GM19438 (cell line): ENCODE measurements at regions not wholly inside any gene's neighbourhood (a gene's known extent, or its start where the extent isn't known, plus 50 kb on each side); places are given as distances from the start of the nearest gene placed in this dataset.
"Not testable (repeated sequence)": the region's sequence is repeated elsewhere in the genome, so short reads cannot be mapped to it uniquely, and the experiment has no call there.

Experiments
- ATAC-seq: cut with Tn5 transposase; IDR thresholded peaks from one replicate; pipeline ENCODE4 v1.9.1; 2021; ENCODE audit warnings: low read depth; ENCODE audit not compliant: unreplicated experiment

DNA sequence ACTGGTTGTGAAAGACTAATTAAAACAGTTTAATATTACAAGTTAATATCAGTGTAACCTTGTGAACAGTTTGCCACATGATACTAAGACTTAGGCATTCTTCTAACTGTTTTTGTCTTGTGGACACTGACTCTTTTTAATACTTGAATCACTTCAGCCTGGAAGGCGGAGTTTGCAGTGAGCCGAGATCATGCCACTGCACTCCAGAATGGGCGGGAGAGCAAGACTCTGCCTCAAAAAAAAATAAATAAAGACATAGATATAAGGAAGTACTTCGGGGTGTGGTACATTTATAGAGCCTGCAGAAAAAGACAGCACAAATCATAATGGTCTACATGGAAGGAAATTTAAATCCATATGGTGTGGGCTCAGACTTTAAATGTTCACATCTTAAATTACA is 300.4 kb upstream of the NETO1 start:
- no peak for ATAC-seq

GRCh38 chr18:73164430-73164829 is 296.6 kb upstream of the NETO1 start:
- no peak for ATAC-seq

DNA sequence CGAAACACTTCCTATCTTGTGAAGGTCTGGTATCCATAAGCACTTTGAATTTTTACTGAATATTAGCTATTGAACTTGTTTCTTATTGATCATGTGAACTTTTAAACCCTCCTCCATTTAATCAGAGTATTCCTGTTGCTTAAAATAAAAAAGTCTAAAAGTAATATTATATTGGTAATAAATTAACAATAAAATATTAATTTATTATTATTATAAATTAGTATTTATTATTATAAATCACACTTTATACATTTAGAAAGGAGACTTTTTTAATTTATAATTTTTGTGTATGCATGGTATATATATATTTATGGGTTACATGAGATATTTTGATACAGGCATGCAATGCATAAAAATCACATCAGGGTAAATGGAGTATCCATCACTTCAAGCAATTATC is 295.4 kb upstream of the NETO1 start:
- ATAC-seq, result no peak

DNA sequence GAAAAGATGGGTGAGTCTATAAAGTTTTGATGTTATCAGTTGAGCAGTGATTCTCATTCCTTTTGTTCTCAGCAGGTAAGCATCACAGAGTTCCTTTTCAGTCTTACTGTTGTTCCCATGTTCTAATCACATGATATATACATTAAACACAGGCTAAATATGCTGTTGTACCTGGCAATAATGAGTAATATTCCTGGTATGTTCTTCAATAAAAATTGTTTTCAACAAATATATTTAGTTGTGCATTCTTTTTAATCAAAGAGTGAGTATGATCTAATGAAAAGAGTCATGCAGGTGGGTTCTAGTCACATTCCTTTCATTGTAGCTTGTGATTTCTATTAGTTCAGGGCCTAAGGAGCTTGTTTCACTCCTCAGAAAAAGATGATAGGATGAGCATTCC is 288.3 kb upstream of the NETO1 start:
- no peak for ATAC-seq

DNA sequence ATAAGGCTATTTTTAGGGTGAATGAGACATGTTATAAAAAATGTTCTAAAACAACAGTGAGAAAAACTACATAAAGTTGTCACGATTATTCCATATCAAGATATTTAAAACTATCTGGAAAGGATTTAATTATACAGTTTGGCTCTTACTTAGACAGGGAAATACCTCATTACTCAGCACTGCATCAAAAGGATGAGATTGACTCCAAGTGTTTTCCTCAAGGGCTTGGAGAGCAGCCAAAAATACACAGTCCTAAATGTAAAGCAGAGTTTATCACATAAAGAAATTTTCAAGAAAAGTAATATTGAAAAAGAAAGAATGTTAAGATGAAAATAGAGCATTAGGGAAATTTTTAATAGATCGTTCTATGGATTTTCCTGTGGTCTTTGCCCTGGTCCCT is 285.5 kb upstream of the NETO1 start:
- no peak for ATAC-seq

GRCh38 chr18:73151086-73151485 is 283.3 kb upstream of the NETO1 start:
- no peak for ATAC-seq

DNA sequence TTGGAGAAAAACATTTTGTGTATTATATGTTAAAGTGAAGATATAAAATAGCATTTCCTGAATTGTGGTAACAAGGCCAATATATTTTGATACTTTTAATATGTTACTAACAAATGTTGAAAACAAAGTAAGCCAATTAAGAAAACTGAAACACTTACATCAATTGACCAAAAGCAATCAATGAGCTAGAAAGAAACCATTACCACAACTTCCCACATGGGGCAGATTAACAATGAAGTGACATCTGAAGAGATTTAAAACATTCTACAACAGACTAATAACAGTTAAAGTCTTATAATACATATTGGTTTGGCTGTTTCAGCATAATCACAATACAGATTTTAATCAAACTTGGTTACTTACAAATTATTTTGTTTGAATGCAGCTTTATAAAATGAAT is 282.4 kb upstream of the NETO1 start:
- no peak for ATAC-seq

DNA sequence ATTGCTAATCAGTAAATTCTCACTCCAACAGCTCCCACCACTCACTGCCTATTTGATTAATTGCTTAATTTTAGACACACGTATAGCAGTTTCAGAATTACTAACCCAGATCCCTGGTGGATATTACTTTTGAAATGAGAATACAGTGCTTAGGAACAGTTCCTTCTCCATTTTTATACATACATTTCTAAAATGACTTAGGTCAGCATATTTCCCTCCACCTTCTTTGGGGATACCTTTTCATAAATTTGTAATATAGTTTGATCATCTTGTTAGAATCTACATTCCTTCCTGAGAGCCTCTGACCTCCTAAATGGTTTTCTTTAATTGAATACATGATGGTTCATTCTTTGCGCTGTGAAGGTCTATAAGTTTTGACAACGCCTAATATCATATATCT is 279.8 kb upstream of the NETO1 start:
- ATAC-seq, result no peak

DNA sequence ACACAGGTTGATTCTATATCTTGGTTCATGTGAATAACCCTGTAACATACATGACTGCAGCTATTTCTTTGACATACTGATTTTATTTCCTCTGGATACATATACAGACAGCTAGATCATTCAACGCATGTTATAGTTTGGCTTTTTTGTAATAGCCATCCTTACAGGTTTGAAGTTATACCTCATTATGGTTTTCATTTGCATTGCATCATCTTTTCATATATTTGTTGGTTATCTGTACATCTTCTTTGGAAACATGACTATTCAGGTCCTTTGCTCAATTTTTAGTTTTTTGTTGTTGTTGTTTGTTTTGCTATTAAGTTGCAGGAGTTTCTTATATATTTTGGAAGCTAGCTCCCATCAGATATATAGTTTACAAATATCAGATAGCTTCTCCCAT is 276.2 kb upstream of the NETO1 start:
- ATAC-seq, result no peak

- ATAC-seq, result no peak
Observed at GRCh38 chr18:73136134-73136533, 268.3 kb upstream of the NETO1 start.

- ATAC-seq, result no peak
Observed at GRCh38 chr18:73124175-73124574, 256.4 kb upstream of the NETO1 start.

DNA sequence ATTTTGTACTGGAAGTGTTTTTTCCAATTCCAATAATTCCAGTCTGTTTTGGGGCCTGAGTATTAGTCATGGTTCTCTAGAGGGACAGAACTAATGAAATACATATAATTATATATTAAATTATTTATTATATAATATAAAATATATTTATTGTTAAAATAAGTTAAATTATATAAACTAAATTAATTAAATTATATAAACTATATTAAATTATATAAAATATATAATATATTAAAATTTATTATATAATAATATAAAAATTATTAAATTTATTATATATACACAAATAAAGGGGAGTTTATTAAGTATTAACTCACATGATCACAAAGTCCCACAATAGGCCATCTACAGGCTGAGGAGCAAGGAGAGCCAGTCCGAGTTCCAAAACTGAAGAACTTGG is 253.4 kb upstream of the NETO1 start:
- no peak for ATAC-seq

GRCh38 chr18:73120626-73121025 is 252.8 kb upstream of the NETO1 start:
- no peak for ATAC-seq

GRCh38 chr18:73119574-73119973 is 251.8 kb upstream of the NETO1 start:
- ATAC-seq, result no peak

DNA sequence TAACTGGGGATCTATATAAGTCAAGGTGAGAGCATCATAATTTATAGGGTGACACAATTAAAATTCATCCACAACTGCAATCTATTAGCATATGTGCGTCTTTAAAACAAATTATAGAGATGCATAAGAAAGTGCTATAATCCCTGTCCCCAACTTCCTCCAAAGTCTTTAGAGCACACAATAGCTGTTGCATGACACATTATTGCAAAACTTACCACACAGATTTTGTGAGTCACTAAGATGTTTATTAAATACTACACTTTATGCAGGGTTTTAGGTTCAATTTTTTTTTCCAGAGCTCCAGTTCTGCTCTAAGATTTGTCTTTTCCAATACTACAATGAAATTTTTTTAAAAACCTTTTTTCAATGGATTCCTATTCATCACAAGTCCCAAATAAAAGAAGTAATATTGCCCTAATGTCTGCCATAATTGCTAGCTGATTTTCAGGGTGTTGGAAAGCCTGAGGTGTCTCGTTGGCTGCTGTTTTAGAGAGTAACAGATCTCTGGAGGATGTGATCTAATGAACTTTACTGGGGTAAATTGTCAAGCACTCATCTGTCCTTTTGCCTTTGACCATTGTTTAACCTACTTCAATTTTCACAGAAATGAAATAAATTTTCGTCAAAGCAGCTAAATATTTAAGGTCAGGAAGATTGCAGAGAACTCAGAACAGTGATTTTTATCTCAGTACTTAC is 250.5 kb upstream of the NETO1 start:
- no peak for ATAC-seq

DNA sequence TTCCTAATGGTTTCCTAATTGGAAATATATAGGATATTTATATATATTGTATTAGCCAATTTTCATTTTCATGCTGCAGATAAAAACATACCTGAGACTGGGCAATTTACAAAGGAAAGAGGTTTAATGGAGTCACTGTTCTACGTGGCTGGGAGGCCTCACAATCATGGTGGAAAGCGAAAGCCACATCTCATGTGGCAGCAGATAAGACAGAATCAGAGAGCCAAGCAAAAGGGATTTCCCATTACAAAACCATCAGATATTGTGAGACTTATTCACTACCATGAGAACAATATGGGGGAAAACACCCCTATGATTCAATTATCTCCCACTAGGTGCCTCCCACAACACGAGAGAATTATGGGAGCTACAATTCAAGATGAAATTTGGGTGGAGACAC is 242.5 kb upstream of the NETO1 start:
- no peak for ATAC-seq

DNA sequence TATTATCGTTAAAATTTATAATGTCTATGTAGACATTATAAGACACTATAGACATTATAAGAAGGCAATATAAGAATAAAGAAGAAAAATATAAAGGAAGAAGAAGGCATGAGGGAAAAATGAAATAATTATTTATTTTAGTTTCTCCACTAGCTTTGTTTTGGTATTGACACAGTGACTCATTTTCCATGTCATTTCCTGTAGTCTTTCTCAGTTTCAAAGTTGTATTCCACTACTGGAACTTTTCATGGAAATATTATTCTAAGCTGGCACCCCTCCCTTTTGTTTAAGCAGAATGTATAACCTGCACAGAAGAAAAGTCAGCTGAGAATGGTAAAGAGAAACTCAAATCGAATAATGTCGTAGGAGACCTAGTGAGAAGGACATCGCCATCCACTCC is 234.2 kb upstream of the NETO1 start:
- no peak for ATAC-seq

DNA sequence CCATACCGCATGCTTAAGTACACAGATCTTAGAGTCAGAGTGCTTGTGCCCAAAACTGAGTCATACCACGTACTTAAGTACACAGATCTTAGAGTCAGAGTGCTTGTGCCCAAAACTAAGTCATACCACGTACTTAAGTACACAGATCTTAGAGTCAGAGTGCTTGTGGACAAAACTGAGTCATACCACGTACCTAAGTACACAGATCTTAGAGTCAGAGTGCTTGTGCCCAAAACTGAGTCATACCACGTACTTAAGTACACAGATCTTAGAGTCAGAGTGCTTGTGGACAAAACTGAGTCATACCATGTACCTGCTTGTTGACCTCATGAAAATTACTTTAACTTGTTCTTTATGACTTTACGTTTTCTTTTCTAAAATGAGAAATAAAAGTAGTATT is 233.7 kb upstream of the NETO1 start:
- not testable (repeated sequence) for ATAC-seq

GRCh38 chr18:73099759-73100158 is 232.0 kb upstream of the NETO1 start:
- ATAC-seq, result no peak

DNA sequence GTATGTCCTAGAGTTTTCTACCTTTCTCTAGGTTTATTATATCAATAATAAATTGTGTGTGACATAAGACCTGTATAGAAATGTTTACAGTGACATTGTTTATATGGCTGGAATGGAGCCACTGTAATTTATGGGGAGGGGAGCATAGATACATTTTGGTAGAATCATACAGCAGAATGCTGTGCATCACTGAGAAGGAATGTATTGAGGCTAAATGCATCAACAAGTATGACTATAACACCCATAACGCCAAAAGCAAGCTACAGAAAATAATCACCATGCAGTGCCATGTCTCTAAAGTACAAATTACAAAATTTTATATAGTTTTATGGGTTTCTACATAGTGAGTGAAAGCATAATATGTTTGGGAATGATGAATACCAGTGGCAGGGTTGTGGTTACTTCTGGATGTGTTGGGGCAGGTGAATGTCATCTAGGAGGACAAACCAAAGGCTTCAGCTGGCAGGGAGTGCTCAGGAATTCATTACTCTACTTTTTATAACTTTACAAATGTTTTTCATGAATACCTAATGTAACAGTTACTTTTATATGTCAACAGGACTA is 226.0 kb upstream of the NETO1 start:
- ATAC-seq, result no peak

- no peak for ATAC-seq
Observed at GRCh38 chr18:73088445-73088844, 220.7 kb upstream of the NETO1 start.

DNA sequence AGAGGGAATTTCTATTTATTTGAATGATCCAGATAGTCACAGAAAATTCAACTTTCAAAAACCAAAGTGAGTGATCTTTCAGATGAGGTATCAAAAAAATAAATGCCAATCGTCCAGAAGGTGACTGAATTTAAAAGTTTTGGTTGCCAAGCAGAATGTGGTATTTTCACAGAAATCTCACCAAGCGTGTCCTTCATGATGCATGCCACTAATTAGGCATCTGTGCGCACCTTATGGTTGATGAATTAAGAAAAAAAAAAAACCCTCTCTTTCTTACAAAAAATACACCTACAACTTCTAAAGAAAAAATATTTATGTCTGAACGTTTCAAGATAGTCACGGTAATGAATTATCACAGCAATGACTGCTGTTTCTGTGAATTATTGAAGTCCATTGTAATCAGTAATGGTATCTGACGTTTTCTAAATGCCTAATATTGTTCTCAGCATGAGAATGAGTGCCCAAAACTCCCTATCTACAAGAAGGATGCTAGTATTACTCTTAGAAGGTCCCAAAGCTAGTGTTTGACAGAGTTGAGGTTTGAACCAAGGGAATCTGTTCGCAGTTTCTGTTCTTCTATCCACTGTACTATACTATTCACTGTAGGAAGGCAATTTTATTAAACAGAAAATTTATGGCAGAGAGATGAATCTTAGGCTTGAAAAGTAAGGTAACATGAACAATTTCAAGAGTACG is 219.6 kb upstream of the NETO1 start:
- no peak for ATAC-seq
